Pancreas (tissue), 10 donors: ENCODE measurements at regions not wholly inside any gene's neighbourhood (a gene's known extent, or its start where the extent isn't known, plus 50 kb on each side); places are given as distances from the start of the nearest gene placed in this dataset.
"Not testable (repeated sequence)": the region's sequence is repeated elsewhere in the genome, so short reads cannot be mapped to it uniquely, and the experiment has no call there.

Experiments used
- ATAC-seq, 4 donors: fragments of 200-7000 bp; cut with Tn5 transposase; one replicate each; pipeline versions ENCODE4 v1.8.0 to v1.9.1; 2020; ENCODE audit warnings: mild to moderate bottlenecking in 4 of 4, moderate library complexity in 4 of 4
- DNase-seq, 6 donors: peaks; one replicate each; pipeline ENCODE4 v3.0.0-alpha.2; 2020
- FAIRE-seq: peaks from 2 replicates; lab custom pipeline; 2012; peaks lifted over from hg19 to GRCh38; lab: Jason Lieb, UNC
- H3K27ac ChIP-seq, 4 donors: fragments of 200-600 bp; sonication (generic); 1 replicate in 3 of 4; 2 replicates in 1 of 4; pipeline versions ENCODE4 v1.5.0 to v1.8.0; 2020
- H3K27me3 ChIP-seq, 4 donors: fragments of 200-600 bp; one replicate each; pipeline ENCODE4 v1.8.0; 2021
- H3K36me3 ChIP-seq, 3 donors: fragments of 200-600 bp; sonication (generic) in 1 of 3; one replicate each; pipeline versions ENCODE4 v1.5.0 to v1.8.0; 2020 to 2021
- H3K4me1 ChIP-seq, 3 donors: fragments of 200-600 bp; one replicate each; pipeline ENCODE4 v1.8.0; 2021
- H3K4me3 ChIP-seq, 4 donors: fragments of 200-600 bp; sonication (generic) in 2 of 4; one replicate each; pipeline versions ENCODE4 v1.5.0 to v1.8.0; 2020 to 2021
- H3K9me3 ChIP-seq, 4 donors: fragments of 200-600 bp; one replicate each; pipeline ENCODE4 v1.8.0; 2021
- CTCF ChIP-seq, 4 donors: fragments of 200-600 bp; sonication (generic) in 3 of 4; IDR thresholded peaks; one replicate each; pipeline versions ENCODE4 v1.5.0 to v1.8.0; 2021; ENCODE audit warnings: antibody characterized with exemption in 4 of 4
- WGBS, 2 donors: extraction: QIAGEN DNeasy Blood & Tissue Kit; methylation state at CpG; one replicate each; pipeline ENCODE4 v1.1.7; 2013; 5-methylcytosine and 5-hydroxymethylcytosine counted together
- intact Hi-C, 3 donors: fragments of 100-400 bp; cut with DNase I; formaldehyde crosslinking; loops; one replicate each; pipeline versions ENCODE4 v1.11.1 to v1.14.2; 2022
- donor health status: healthy with polysubstance abuse.
- donor health status: DM: no; HTN: no; CAD: no; lungs with moderate emphysema.
- donor health status: DM: no; HTN: no; CAD: no.
- donor health status: control.
- donor health status: control.
- donor health status: Bipolar disorder and iron deficiency.
- donor health status: DM: yes; HTN: yes; CAD: no.
- donor health status: DM: no; HTN: no; CAD: no.
- donor health status: DM: no; HTN: no; CAD: no.
- donor health status: DM: yes; HTN: yes; CAD: no.

GRCh38 chr20:55342822-55343221 is 662.5 kb downstream of the CBLN4 start:
- intact Hi-C loops = no loop called here
- no peak for TF ChIP-seq CTCF (IDR thresholded peaks at IDR 0.05)
- WGBS, 2 donors = 67 to 75% methylated on average over 3 of the region's 3 CpGs
- ATAC-seq (no peak), FAIRE-seq (no peak), DNase-seq (no peak)
- no peaks in the 10 kb centered on the region for H3K9me3 ChIP-seq
- no peak overlapping the region for H3K27ac ChIP-seq
- H3K27me3 ChIP-seq = no peaks in the 10 kb centered on the region
- no peak overlapping the region for H3K4me3 ChIP-seq
- no peaks in the 10 kb centered on the region for H3K4me1 ChIP-seq
- H3K36me3 ChIP-seq = no peaks in the 10 kb centered on the region

- H3K27me3 ChIP-seq = no peaks in the 10 kb centered on the region
- 21 to 27% methylated on average over 2 of the region's 2 CpGs for WGBS, 2 donors
- DNase-seq = no peak
- intact Hi-C loops = no loop called here
- H3K9me3 ChIP-seq = no peaks in the 10 kb centered on the region
- ATAC-seq = no peak
- no peak overlapping the region for H3K27ac ChIP-seq
- FAIRE-seq = no peak
- no peaks in the 10 kb centered on the region for H3K4me1 ChIP-seq
- H3K4me3 ChIP-seq = no peak overlapping the region
- H3K36me3 ChIP-seq = no peaks in the 10 kb centered on the region
- no peak for TF ChIP-seq CTCF (IDR thresholded peaks at IDR 0.05)
These were observed 671.5 kb downstream of the CBLN4 start for GRCh38 chr20:55333798-55334197.

- intact Hi-C loops = no loop called here
- Histone ChIP-seq H3K9me3 (no peaks in the 10 kb centered on the region), H3K27me3 (no peaks in the 10 kb centered on the region), H3K36me3 (no peaks in the 10 kb centered on the region), H3K4me1 (no peaks in the 10 kb centered on the region), H3K27ac (no peak overlapping the region), H3K4me3 (no peak overlapping the region)
- ATAC-seq = no peak
- no peak for DNase-seq
- 56 to 74% methylated on average over 4 of the region's 4 CpGs for WGBS, 2 donors
- no peak for FAIRE-seq
- TF ChIP-seq CTCF (IDR thresholded peaks at IDR 0.05) = no peak
These were observed 676.2 kb downstream of the CBLN4 start for GRCh38 chr20:55329108-55329507.

GRCh38 chr20:55322745-55323144 is 682.6 kb downstream of the CBLN4 start:
- intact Hi-C loops = no loop called here
- Histone ChIP-seq H3K4me3 (no peak overlapping the region), H3K27ac (no peak overlapping the region), H3K9me3 (no peaks in the 10 kb centered on the region), H3K36me3 (no peaks in the 10 kb centered on the region), H3K27me3 (no peaks in the 10 kb centered on the region), H3K4me1 (no peaks in the 10 kb centered on the region)
- WGBS, 2 donors = 27 to 53% methylated on average over 2 of the region's 2 CpGs
- DNase-seq (no peak), FAIRE-seq (no peak), ATAC-seq (no peak)
- no peak for TF ChIP-seq CTCF (IDR thresholded peaks at IDR 0.05)

GRCh38 chr20:55316753-55317152 is 688.6 kb downstream of the CBLN4 start:
- Histone ChIP-seq H3K4me1 (no peaks in the 10 kb centered on the region), H3K9me3 (no peaks in the 10 kb centered on the region), H3K36me3 (no peaks in the 10 kb centered on the region), H3K27me3 (no peaks in the 10 kb centered on the region), H3K4me3 (no peak overlapping the region), H3K27ac (no peak overlapping the region)
- DNase-seq (no peak), ATAC-seq (no peak), FAIRE-seq (no peak)
- intact Hi-C loops = no loop called here
- no peak for TF ChIP-seq CTCF (IDR thresholded peaks at IDR 0.05)
- 25 to 32% methylated on average over 1 of the region's 1 CpG for WGBS, 2 donors

GRCh38 chr20:55310844-55311243 is 694.5 kb downstream of the CBLN4 start:
- H3K27me3 ChIP-seq, H3K4me1 ChIP-seq, H3K27ac ChIP-seq, DNase-seq, H3K9me3 ChIP-seq, intact Hi-C loops, H3K4me3 ChIP-seq, H3K36me3 ChIP-seq, ATAC-seq, FAIRE-seq: not testable (repeated sequence)
